H9 (cell line): ENCODE measurements at regions not wholly inside any gene's neighbourhood (a gene's known extent, or its start where the extent isn't known, plus 50 kb on each side); places are given as distances from the start of the nearest gene placed in this dataset.

Experiments
- DNase-seq: peaks from one replicate; pipeline ENCODE4 v3.0.0-alpha.2; 2017
- H2AFZ ChIP-seq: one replicate; pipeline ENCODE4 v1.6.1; 2013; ENCODE audit warnings: mild to moderate bottlenecking, low read length, control low read depth, moderate library complexity
- H2AK5ac ChIP-seq: 2 replicates; pipeline ENCODE4 v1.6.1; 2013; ENCODE audit warnings: low read length, control low read depth, mixed read lengths; ENCODE audit not compliant: insufficient read length
- H2BK120ac ChIP-seq: one replicate; pipeline ENCODE4 v1.6.1; 2013; ENCODE audit warnings: low read depth, mild to moderate bottlenecking, low read length, control low read depth, inconsistent platforms; ENCODE audit not compliant: poor library complexity, severe bottlenecking
- H2BK12ac ChIP-seq: 2 replicates; pipeline ENCODE4 v1.6.1; 2013; ENCODE audit warnings: low read length, control low read depth, mixed read lengths, low read depth; ENCODE audit not compliant: insufficient read length
- H2BK15ac ChIP-seq: 2 replicates; pipeline ENCODE4 v1.6.1; 2013; ENCODE audit warnings: low read depth, low read length, control low read depth
- H2BK20ac ChIP-seq: one replicate; pipeline ENCODE4 v1.6.1; 2013; ENCODE audit warnings: low read depth, mild to moderate bottlenecking, low read length, control low read depth, inconsistent platforms; ENCODE audit not compliant: poor library complexity, severe bottlenecking
- H2BK5ac ChIP-seq: 2 replicates; pipeline ENCODE4 v1.6.1; 2013; ENCODE audit warnings: low read length, control low read depth, mixed read lengths; ENCODE audit not compliant: insufficient read length
- H3K14ac ChIP-seq: 2 replicates; pipeline ENCODE4 v1.6.1; 2013; ENCODE audit warnings: low read length, control low read depth; ENCODE audit not compliant: insufficient read depth
- H3K18ac ChIP-seq: 2 replicates; pipeline ENCODE4 v1.6.1; 2013; ENCODE audit warnings: low read depth, mild to moderate bottlenecking, mixed read lengths, low read length, control low read depth; ENCODE audit not compliant: insufficient read length
- H3K23ac ChIP-seq: 2 replicates; pipeline ENCODE4 v1.6.1; 2013; ENCODE audit warnings: low read length, control low read depth, mixed read lengths, low read depth; ENCODE audit not compliant: insufficient read length
- H3K23me2 ChIP-seq: 2 replicates; pipeline ENCODE4 v1.6.1; 2013; ENCODE audit warnings: low read depth, mild to moderate bottlenecking, mixed read lengths, low read length, control low read depth; ENCODE audit not compliant: insufficient read length, poor library complexity, severe bottlenecking
- H3K27ac ChIP-seq: 2 replicates; pipeline ENCODE4 v1.5.1; 2013; ENCODE audit warnings: low read length, control low read depth, mixed read lengths, low read depth; ENCODE audit not compliant: insufficient read length
- H3K27me3 ChIP-seq: 2 replicates; pipeline ENCODE4 v1.6.1; 2013; ENCODE audit warnings: low read length, control low read depth, inconsistent platforms; ENCODE audit not compliant: insufficient read depth
- H3K4ac ChIP-seq: 2 replicates; pipeline ENCODE4 v1.6.1; 2013; ENCODE audit warnings: low read depth, mild to moderate bottlenecking, control low read depth, inconsistent platforms, low read length, moderate library complexity
- H3K4me1 ChIP-seq: 2 replicates; pipeline ENCODE4 v1.6.1; 2013; ENCODE audit warnings: low read length, control low read depth, inconsistent platforms; ENCODE audit not compliant: insufficient read depth
- H3K4me2 ChIP-seq: 2 replicates; pipeline ENCODE4 v1.6.1; 2013; ENCODE audit warnings: low read length, control low read depth, mixed read lengths; ENCODE audit not compliant: insufficient read length, insufficient read depth
- H3K56ac ChIP-seq: 2 replicates; pipeline ENCODE4 v1.6.1; 2013; ENCODE audit warnings: low read depth, mild to moderate bottlenecking, mixed read lengths, low read length, control low read depth; ENCODE audit not compliant: insufficient read length
- H3K79me1 ChIP-seq: 2 replicates; pipeline ENCODE4 v1.6.1; 2013; ENCODE audit warnings: low read depth, mild to moderate bottlenecking, moderate library complexity, low read length, control low read depth, inconsistent platforms; ENCODE audit not compliant: insufficient read depth, poor library complexity, severe bottlenecking
- H3K79me2 ChIP-seq: 2 replicates; pipeline ENCODE4 v1.6.1; 2013; ENCODE audit warnings: low read length, control low read depth, inconsistent platforms; ENCODE audit not compliant: insufficient read depth
- H3K9ac ChIP-seq: 2 replicates; pipeline ENCODE4 v1.6.1; 2013; ENCODE audit warnings: low read length, control low read depth, mixed read lengths; ENCODE audit not compliant: insufficient read length; ENCODE audit errors: extremely low read depth
- H3K9me3 ChIP-seq: one replicate; pipeline ENCODE4 v1.6.1; 2013; ENCODE audit warnings: low read depth, low read length, inconsistent platforms; ENCODE audit not compliant: control insufficient read depth
- H3T11ph ChIP-seq: one replicate; pipeline ENCODE4 v1.6.1; 2013; ENCODE audit warnings: mild to moderate bottlenecking, low read length, control low read depth, inconsistent platforms
- H4K20me1 ChIP-seq: one replicate; pipeline ENCODE4 v1.6.1; 2013; ENCODE audit not compliant: control insufficient read depth, insufficient read length, insufficient read depth
- H4K5ac ChIP-seq: 2 replicates; pipeline ENCODE4 v1.6.1; 2013; ENCODE audit warnings: low read depth, mild to moderate bottlenecking, mixed read lengths, low read length, control low read depth; ENCODE audit not compliant: insufficient read length
- H4K8ac ChIP-seq: replicated peaks from 2 replicates; pipeline ENCODE4 v1.6.1; 2013; ENCODE audit warnings: low read length, control low read depth, mixed read lengths, low read depth; ENCODE audit not compliant: insufficient read length
- H4K91ac ChIP-seq: 2 replicates; pipeline ENCODE4 v1.6.1; 2013; ENCODE audit warnings: low read depth, mild to moderate bottlenecking, moderate library complexity, mixed read lengths, low read length, control low read depth; ENCODE audit not compliant: insufficient read length
- H3K27ac Mint-ChIP-seq, 3 experiments: 2 replicates in 2 of 3; 3 replicates in 1 of 3; pipeline ENCODE4 v1.8.0; 2020 to 2021; ENCODE audit warnings: mixed read lengths in 3 of 3, mild to moderate bottlenecking in 1 of 3, moderate library complexity in 1 of 3
- H3K27me3 Mint-ChIP-seq: 2 replicates; pipeline ENCODE4 v1.8.0; 2021; ENCODE audit warnings: low read depth, mild to moderate bottlenecking, moderate library complexity, mixed read lengths
- H3K36me3 Mint-ChIP-seq, 3 experiments: 2 replicates in 2 of 3; 3 replicates in 1 of 3; pipeline ENCODE4 v1.8.0; 2020 to 2021; ENCODE audit warnings: low read depth in 3 of 3, mixed read lengths in 3 of 3; ENCODE audit not compliant: insufficient read depth in 1 of 3
- H3K4me1 Mint-ChIP-seq, 2 experiments: 2 replicates each; pipeline ENCODE4 v1.8.0; 2020; ENCODE audit warnings: mixed read lengths in 2 of 2
- H3K4me3 Mint-ChIP-seq, 2 experiments: 2 replicates in 1 of 2; 3 replicates in 1 of 2; pipeline ENCODE4 v1.8.0; 2020 to 2021; ENCODE audit warnings: mild to moderate bottlenecking in 2 of 2, mixed read lengths in 2 of 2, moderate library complexity in 1 of 2
- H3K9me3 Mint-ChIP-seq, 2 experiments: 2 replicates in 1 of 2; 3 replicates in 1 of 2; pipeline ENCODE4 v1.8.0; 2020; ENCODE audit warnings: mild to moderate bottlenecking in 2 of 2, mixed read lengths in 2 of 2, moderate library complexity in 1 of 2
- WGBS: extraction: QIAGEN DNeasy Blood & Tissue Kit; methylation state at CpG from one replicate; pipeline ENCODE4 v1.1.7; 2013; ENCODE audit warnings: missing lambda C conversion rate, low lambda C conversion rate, mixed read lengths; ENCODE audit not compliant: insufficient read length; ENCODE audit errors: extremely low coverage; 5-methylcytosine and 5-hydroxymethylcytosine counted together
- TF ChIP-seq, protein P1 (sequence below): fragments of 200-600 bp; sonication (generic); conservative IDR thresholded peaks from 3 replicates; pipeline ENCODE4 v1.8.0; 2021; ENCODE audit warnings: antibody characterized with exemption, mild to moderate bottlenecking

DNA sequence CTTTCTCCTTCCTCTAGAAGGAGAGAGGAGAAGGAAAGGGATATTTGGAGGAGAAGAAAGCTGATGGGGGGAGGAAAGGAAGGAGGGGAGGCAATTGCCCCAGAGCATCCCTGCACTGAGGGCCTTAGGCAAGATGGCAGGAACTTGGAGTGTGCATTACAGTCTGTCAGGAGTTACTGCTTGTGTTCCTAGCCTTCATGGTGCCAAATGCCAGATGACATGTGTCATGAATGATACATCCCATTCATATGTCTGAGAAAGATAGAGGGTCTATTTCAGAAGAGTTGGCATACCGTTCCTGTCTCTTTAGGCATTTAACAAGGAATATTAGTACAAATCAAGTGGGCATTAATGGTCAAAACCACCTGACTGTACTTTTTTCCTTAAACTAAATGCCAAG, 232.1 kb upstream of the NT5C1B start:
- Histone ChIP-seq H2BK12ac (no peak overlapping the region), H3K79me1 (no peaks in the 10 kb centered on the region), H3K4me2 (no peak overlapping the region), H3K23me2 (no peaks in the 10 kb centered on the region), H2BK15ac (no peak overlapping the region), H2AFZ (no peak overlapping the region), H3K4ac (no peak overlapping the region), H3K56ac (no peak overlapping the region), H3K23ac (no peak overlapping the region), H4K5ac (no peak overlapping the region), H3T11ph (no peak overlapping the region), H3K18ac (no peak overlapping the region), H3K4me1 (no peaks in the 10 kb centered on the region), H2AK5ac (no peak overlapping the region), H2BK20ac (no peak overlapping the region), H4K8ac (no peak overlapping the region), H3K9me3 (no peaks in the 10 kb centered on the region), H3K9ac (no peak overlapping the region), H2BK5ac (no peak overlapping the region), H3K79me2 (no peaks in the 10 kb centered on the region), H3K14ac (no peak overlapping the region), H4K20me1 (no peaks in the 10 kb centered on the region), H3K27ac (no peak overlapping the region), H3K27me3 (no peaks in the 10 kb centered on the region), H4K91ac (no peak overlapping the region), H2BK120ac (no peak overlapping the region)
- DNase-seq = no peak
- Mint-ChIP-seq H3K9me3 (no peaks in the 10 kb centered on the region), H3K36me3 (no peaks in the 10 kb centered on the region), H3K4me3 (no peak overlapping the region), H3K27me3 (peaks cover 2% of the 10 kb centered on the region; the same call in 1 of the 2 replicates), H3K4me1 (peaks cover 3 to 4% of the 10 kb centered on the region in 2 experiments; a peak in 3 of 4 replicates), H3K27ac (no peak overlapping the region; a peak in 1 of 7 replicates)
- TF ChIP-seq, protein P1, sequence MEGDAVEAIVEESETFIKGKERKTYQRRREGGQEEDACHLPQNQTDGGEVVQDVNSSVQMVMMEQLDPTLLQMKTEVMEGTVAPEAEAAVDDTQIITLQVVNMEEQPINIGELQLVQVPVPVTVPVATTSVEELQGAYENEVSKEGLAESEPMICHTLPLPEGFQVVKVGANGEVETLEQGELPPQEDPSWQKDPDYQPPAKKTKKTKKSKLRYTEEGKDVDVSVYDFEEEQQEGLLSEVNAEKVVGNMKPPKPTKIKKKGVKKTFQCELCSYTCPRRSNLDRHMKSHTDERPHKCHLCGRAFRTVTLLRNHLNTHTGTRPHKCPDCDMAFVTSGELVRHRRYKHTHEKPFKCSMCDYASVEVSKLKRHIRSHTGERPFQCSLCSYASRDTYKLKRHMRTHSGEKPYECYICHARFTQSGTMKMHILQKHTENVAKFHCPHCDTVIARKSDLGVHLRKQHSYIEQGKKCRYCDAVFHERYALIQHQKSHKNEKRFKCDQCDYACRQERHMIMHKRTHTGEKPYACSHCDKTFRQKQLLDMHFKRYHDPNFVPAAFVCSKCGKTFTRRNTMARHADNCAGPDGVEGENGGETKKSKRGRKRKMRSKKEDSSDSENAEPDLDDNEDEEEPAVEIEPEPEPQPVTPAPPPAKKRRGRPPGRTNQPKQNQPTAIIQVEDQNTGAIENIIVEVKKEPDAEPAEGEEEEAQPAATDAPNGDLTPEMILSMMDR = no peak
- WGBS = no CpG with 5 or more reads among the region's 1 CpG
